ENCODE measurements at regions not wholly inside any gene's neighbourhood (a gene's known extent, or its start where the extent isn't known, plus 50 kb on each side); places are given as distances from the start of the nearest gene placed in this dataset.

GRCh38 chr12:4856596-4856995 is 53.1 kb upstream of the KCNA1 start:
- no peak overlapping the region for H3K4me3 ChIP-seq (ENCODE audit: control insufficient read depth, low read depth, low read length)
- no peak for DNase-seq (ENCODE audit: low read depth)
- no peak for TF ChIP-seq CTCF (IDR thresholded peaks at IDR 0.05; ENCODE audit: control insufficient read depth, insufficient read depth, low read depth, low read length, missing control alignments)

DNA sequence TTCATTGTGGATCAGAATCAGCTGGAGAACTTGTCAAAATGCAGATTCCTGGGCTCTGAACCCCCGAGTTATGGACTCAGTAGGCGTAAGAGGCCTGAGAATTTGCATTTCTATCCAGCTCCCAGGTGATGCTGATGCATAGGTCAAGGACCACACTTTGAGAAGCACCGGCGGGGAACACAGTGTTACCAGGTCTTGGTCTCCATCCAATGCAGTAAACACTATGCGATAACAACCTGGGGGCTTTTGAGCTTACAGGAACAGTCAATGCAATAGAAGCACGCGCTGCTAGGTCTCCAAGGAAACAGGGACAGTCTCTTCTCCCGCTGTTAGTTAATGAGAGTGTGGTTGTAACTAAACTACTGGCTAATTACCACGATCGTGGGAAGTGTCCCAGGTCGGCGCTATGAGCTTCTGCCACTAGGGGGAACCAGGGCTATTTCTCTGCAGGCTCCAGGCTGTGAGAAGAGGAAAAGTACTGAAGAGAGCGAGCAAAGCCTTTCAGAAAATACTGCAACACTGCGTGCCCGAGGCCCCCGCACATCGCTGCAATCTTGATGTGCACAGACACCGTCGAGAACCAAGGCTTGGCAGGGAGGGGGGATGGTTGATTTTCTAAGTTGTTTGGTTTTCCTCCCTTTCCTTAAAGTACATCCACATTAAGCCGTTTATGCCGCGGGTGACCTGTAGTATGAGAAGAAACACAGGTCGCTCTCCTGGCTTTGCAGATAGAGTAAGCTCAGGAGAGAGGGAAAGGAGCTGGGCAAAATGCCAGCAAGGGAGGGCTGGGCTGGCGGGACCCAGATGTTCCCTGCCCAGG is 52.0 kb upstream of the KCNA1 start:
- TF ChIP-seq CTCF (IDR thresholded peaks at IDR 0.05; ENCODE audit: control insufficient read depth, insufficient read depth, low read depth, low read length, missing control alignments): peak; percentile 94
- peak; percentile 8 for DNase-seq (ENCODE audit: low read depth)
- no peak overlapping the region for H3K4me3 ChIP-seq (ENCODE audit: control insufficient read depth, low read depth, low read length)

- no peak overlapping the region for H3K4me3 ChIP-seq (ENCODE audit: control insufficient read depth, low read depth, low read length)
- TF ChIP-seq CTCF (IDR thresholded peaks at IDR 0.05; ENCODE audit: control insufficient read depth, insufficient read depth, low read depth, low read length, missing control alignments): no peak
- DNase-seq (ENCODE audit: low read depth): no peak
Observed at GRCh38 chr12:4858386-4858785, 51.3 kb upstream of the KCNA1 start.

- no peak for TF ChIP-seq CTCF (IDR thresholded peaks at IDR 0.05; ENCODE audit: control insufficient read depth, insufficient read depth, low read depth, low read length, missing control alignments)
- H3K4me3 ChIP-seq (ENCODE audit: control insufficient read depth, low read depth, low read length): no peak overlapping the region
- no peak for DNase-seq (ENCODE audit: low read depth)
Observed at GRCh38 chr12:4859478-4860210, 50.1 kb upstream of the KCNA1 start.

Data from AG09309 (cell line).